OCI-LY3 (cell line): ENCODE measurements at regions not wholly inside any gene's neighbourhood (a gene's known extent, or its start where the extent isn't known, plus 50 kb on each side); places are given as distances from the start of the nearest gene placed in this dataset.

ENCODE experiments used
- H2AFZ ChIP-seq: fragments of 200-600, 300-600 bp; shearing (Covaris generic); 2 replicates; pipeline ENCODE4 v1.6.0; 2014; ENCODE audit warnings: antibody characterized with exemption, low read depth, low read length
- H3K27ac ChIP-seq: fragments of 200-600, 300-600 bp; sonication (generic); 2 replicates; pipeline ENCODE4 v1.5.1; 2014; ENCODE audit warnings: mild to moderate bottlenecking, low read length, moderate library complexity, mixed read lengths
- H3K27me3 ChIP-seq: fragments of 200-600, 300-600 bp; sonication (generic); 2 replicates; pipeline ENCODE4 v1.6.1; 2014; ENCODE audit warnings: low read depth, low read length, mixed read lengths
- H3K36me3 ChIP-seq: fragments of 200-600, 300-600 bp; sonication (generic); replicated peaks from 2 replicates; pipeline ENCODE3; 2014; ENCODE audit warnings: low read depth, low read length, mixed read lengths
- H3K4me1 ChIP-seq: fragments of 300-600, 200-600 bp; sonication (generic); 2 replicates; pipeline ENCODE4 v1.6.1; 2014; ENCODE audit warnings: low read length, mixed read lengths
- H3K4me2 ChIP-seq: fragments of 200-600, 300-600 bp; sonication (generic); 2 replicates; pipeline ENCODE4 v1.6.1; 2014; ENCODE audit warnings: low read length, mixed read lengths
- H3K4me3 ChIP-seq: fragments of 300-600, 200-600 bp; sonication (generic); 2 replicates; pipeline ENCODE4 v1.5.1; 2014; ENCODE audit warnings: antibody characterized with exemption, mild to moderate bottlenecking, low read length, moderate library complexity
- H3K79me2 ChIP-seq: fragments of 300-600, 200-600 bp; shearing (Covaris generic); 2 replicates; pipeline ENCODE4 v1.6.1; 2014; ENCODE audit warnings: mild to moderate bottlenecking, low read length, mixed read lengths
- H3K9ac ChIP-seq: fragments of 300-600, 200-600 bp; shearing (Covaris generic); 2 replicates; pipeline ENCODE4 v1.6.0; 2014; ENCODE audit warnings: mild to moderate bottlenecking, low read length, moderate library complexity
- H3K9me3 ChIP-seq: fragments of 200-600, 300-600 bp; shearing (Covaris generic); 2 replicates; pipeline ENCODE4 v1.6.1; 2014; ENCODE audit warnings: low read length, mixed read lengths; ENCODE audit not compliant: insufficient read depth
- H4K20me1 ChIP-seq: fragments of 200-600, 300-600 bp; sonication (generic); 2 replicates; pipeline ENCODE4 v1.6.1; 2016; ENCODE audit warnings: low read length, mixed read lengths; ENCODE audit not compliant: insufficient read depth
- CTCF ChIP-seq: fragments of 200-600, 300-600 bp; sonication (generic); IDR thresholded peaks from 2 replicates; pipeline ENCODE4 v1.5.1; 2014; ENCODE audit warnings: antibody characterized with exemption, low read length, low read depth
- EZH2phosphoT487 ChIP-seq: fragments of 200-600 bp; shearing (Covaris generic); IDR thresholded peaks from 2 replicates; pipeline ENCODE4 v1.6.1; 2018; ENCODE audit warnings: antibody characterized with exemption, mixed run types, low read depth

- no peaks in the 10 kb centered on the region for H3K9me3 ChIP-seq
- H3K27ac ChIP-seq = peak overlapping the region; percentile 46
- H3K4me2 ChIP-seq = peak overlapping the region; percentile 100
- TF ChIP-seq EZH2phosphoT487 (no peak), CTCF (no peak)
- H2AFZ ChIP-seq = peak overlapping the region; percentile 52; the same call in 1 of the 2 replicates
- peak overlapping the region; percentile 92 for H3K9ac ChIP-seq
- H3K4me1 ChIP-seq = peaks cover 30% of the 10 kb centered on the region
- no peaks in the 10 kb centered on the region for H3K27me3 ChIP-seq
- no peaks in the 10 kb centered on the region for H3K36me3 ChIP-seq
- peak overlapping the region; percentile 87 for H3K4me3 ChIP-seq
- H3K79me2 ChIP-seq = peaks cover 49% of the 10 kb centered on the region
- no peaks in the 10 kb centered on the region for H4K20me1 ChIP-seq
Observed at GRCh38 chr1:42035830-42036604, 117.2 kb upstream of the GUCA2B start.

GRCh38 chr1:42035205-42035829, 116.6 kb upstream of the HIVEP3 start:
- Histone ChIP-seq H3K27me3 (no peaks in the 10 kb centered on the region), H3K4me1 (peaks cover 31% of the 10 kb centered on the region), H3K36me3 (no peaks in the 10 kb centered on the region), H2AFZ (no peak overlapping the region), H3K9ac (peak overlapping the region; percentile 86), H3K4me3 (peak overlapping the region; percentile 87), H3K79me2 (peaks cover 56% of the 10 kb centered on the region), H3K4me2 (peak overlapping the region; percentile 89), H4K20me1 (no peaks in the 10 kb centered on the region), H3K27ac (peak overlapping the region; percentile 65), H3K9me3 (no peaks in the 10 kb centered on the region)
- peak; percentile 31; the same call in 1 of the 2 replicates for TF ChIP-seq CTCF
- no peak for TF ChIP-seq EZH2phosphoT487

- Histone ChIP-seq H3K4me1 (peaks cover 31% of the 10 kb centered on the region), H3K79me2 (peaks cover 65% of the 10 kb centered on the region), H4K20me1 (no peaks in the 10 kb centered on the region), H3K27me3 (no peaks in the 10 kb centered on the region), H3K9ac (peak overlapping the region; percentile 86), H3K4me2 (peak overlapping the region; percentile 89), H3K27ac (peak overlapping the region; percentile 65; the same call in 1 of the 2 replicates), H2AFZ (no peak overlapping the region), H3K9me3 (no peaks in the 10 kb centered on the region), H3K4me3 (peak overlapping the region; percentile 87), H3K36me3 (no peaks in the 10 kb centered on the region)
- TF ChIP-seq CTCF (no peak), EZH2phosphoT487 (no peak)
Observed at GRCh38 chr1:42034426-42034825, 115.7 kb upstream of the HIVEP3 start.

- no peak for TF ChIP-seq EZH2phosphoT487
- TF ChIP-seq CTCF = no peak
- H3K9me3 ChIP-seq = no peaks in the 10 kb centered on the region
- H3K36me3 ChIP-seq = peaks cover under 1% of the 10 kb centered on the region
- no peak overlapping the region for H3K27ac ChIP-seq
- H2AFZ ChIP-seq = no peak overlapping the region
- peak overlapping the region; percentile 86; the same call in 1 of the 2 replicates for H3K9ac ChIP-seq
- H3K4me3 ChIP-seq = peak overlapping the region; percentile 87
- no peaks in the 10 kb centered on the region for H3K27me3 ChIP-seq
- no peaks in the 10 kb centered on the region for H4K20me1 ChIP-seq
- H3K4me2 ChIP-seq = peak overlapping the region; percentile 89
- peaks cover 31% of the 10 kb centered on the region for H3K4me1 ChIP-seq
- H3K79me2 ChIP-seq = peaks cover 73% of the 10 kb centered on the region
Observed at GRCh38 chr1:42033629-42034028, 114.9 kb upstream of the HIVEP3 start.
